Heart right ventricle (tissue), 16 donors: ENCODE measurements at regions not wholly inside any gene's neighbourhood (a gene's known extent, or its start where the extent isn't known, plus 50 kb on each side); places are given as distances from the start of the nearest gene placed in this dataset.
"Not testable (repeated sequence)": the region's sequence is repeated elsewhere in the genome, so short reads cannot be mapped to it uniquely, and the experiment has no call there.

Experiments used
- ATAC-seq, 8 donors: fragments of 200-7000 bp; cut with Tn5 transposase; one replicate each; pipeline ENCODE4 v1.9.1; 2020; ENCODE audit warnings: mild to moderate bottlenecking in 8 of 8, moderate library complexity in 8 of 8, moderate number of reproducible peaks in 1 of 8
- DNase-seq, 2 donors: peaks; one replicate each; pipeline ENCODE4 v3.0.0-alpha.2; 2020
- H3K27ac ChIP-seq, 10 donors: fragments of 200-600 bp; sonication (generic) in 2 of 10; one replicate each; pipeline versions ENCODE4 v1.5.0 to v1.8.0; 2020 to 2022; ENCODE audit warnings: mild to moderate bottlenecking in 3 of 10
- H3K27me3 ChIP-seq, 7 donors: fragments of 200-600 bp; one replicate each; pipeline ENCODE4 v1.8.0; 2021 to 2022; ENCODE audit warnings: mild to moderate bottlenecking in 2 of 7
- H3K36me3 ChIP-seq, 9 donors: fragments of 200-600 bp; sonication (generic) in 1 of 9; one replicate each; pipeline versions ENCODE4 v1.5.0 to v1.8.0; 2020 to 2022; ENCODE audit warnings: mild to moderate bottlenecking in 2 of 9
- H3K4me1 ChIP-seq, 9 donors: fragments of 200-600 bp; sonication (generic) in 1 of 9; one replicate each; pipeline versions ENCODE4 v1.5.0 to v1.8.0; 2020 to 2022; ENCODE audit warnings: mild to moderate bottlenecking in 4 of 9
- H3K4me3 ChIP-seq, 10 donors: fragments of 200-600 bp; sonication (generic) in 2 of 10; one replicate each; pipeline versions ENCODE4 v1.5.0 to v1.8.0; 2020 to 2022; ENCODE audit warnings: mild to moderate bottlenecking in 7 of 10, moderate library complexity in 2 of 10
- H3K9me3 ChIP-seq, 11 donors: fragments of 200-600 bp in 10 of 11; sonication (generic) in 2 of 11; one replicate each; pipeline versions ENCODE4 v1.5.0 to v1.8.0; 2013 to 2022; ENCODE audit warnings: mild to moderate bottlenecking in 2 of 11, control low read depth in 1 of 11, moderate library complexity in 1 of 11
- CTCF ChIP-seq, 9 donors: fragments of 200-600 bp; sonication (generic) in 2 of 9; IDR thresholded peaks; one replicate each; pipeline versions ENCODE4 v1.5.0 to v1.8.0; 2021 to 2022; ENCODE audit warnings: antibody characterized with exemption in 9 of 9, mild to moderate bottlenecking in 5 of 9, moderate library complexity in 1 of 9
- WGBS, 2 donors: extraction: QIAGEN DNeasy Blood & Tissue Kit; methylation state at CpG; one replicate each; pipeline ENCODE4 v1.1.7; 2013; ENCODE audit warnings: inconsistent platforms in 1 of 2; 5-methylcytosine and 5-hydroxymethylcytosine counted together
- intact Hi-C, 10 donors: fragments of 100-400 bp; cut with DNase I; formaldehyde crosslinking; loops; one replicate each; pipeline versions ENCODE4 v1.11.1 to v1.14.2; 2022
- donor health status: Arrhythmogenic right ventricular cardiomyopathy.
- donor health status: ischemic (EF 13 %, LVEDD 7.1; RV severe dilation, severe dysfunction).
- donor health status: healthy with polysubstance abuse.
- donor health status: DM: no; HTN: yes; CAD: no.
- donor health status: DM: no; HTN: no; CAD: no.
- donor health status: ischemic (EF 25% LVEDD 6.9; RV normal size, moderate dysfunction).
- donor health status: ischemic (EF 25% LVEDD 5.7; RV mildly dilated, moderate dysfunction).
- donor health status: healthy.
- donor health status: DM: yes; HTN: yes; CAD: no.
- donor health status: Ischemic cardiomyopathy.
- donor health status: ischemic (EF 35%, LVEDD 5.7; RV mildly dilated, moderate dysfunction).
- donor health status: nonischemic (EF 11% LVEDD 7.7; RV severe dilation, severe dysfunction).
- donor health status: DM: yes; HTN: yes; CAD: no.
- donor health status: PGD.
- donor health status: ischemic (EF 29% LVEDD 5.4; RV normal size, mild dysfunction).
- donor health status: nonischemic (EF 23%, LVEDD 6.1; RV moderate dilation, normal function).

GRCh38 chr22:23433127-23434005 is 146.7 kb downstream of the IGLL1 start:
- TF ChIP-seq CTCF (IDR thresholded peaks at IDR 0.05), result peak in 8 of 9 donors; percentile 24 to 56 (median 40)
- H3K27ac ChIP-seq, H3K36me3 ChIP-seq, DNase-seq, intact Hi-C loops: not testable (repeated sequence)
- peaks cover 0 to 27% (median 18%) of the 10 kb centered on the region in 7 donors for H3K27me3 ChIP-seq
- 21% methylated on average over 32 to 34 of the region's 35 CpGs for WGBS, 2 donors
- peak overlapping the region in 5 of 10 donors; percentile 21 to 31 (median 28) for H3K4me3 ChIP-seq
- peaks cover 0 to 26% (median 8%) of the 10 kb centered on the region in 11 donors for H3K9me3 ChIP-seq
- peak in 7 of 8 donors; percentile 35 to 85 (median 81) for ATAC-seq
- peaks cover 0 to 11% (median 2%) of the 10 kb centered on the region in 9 donors for H3K4me1 ChIP-seq

DNA sequence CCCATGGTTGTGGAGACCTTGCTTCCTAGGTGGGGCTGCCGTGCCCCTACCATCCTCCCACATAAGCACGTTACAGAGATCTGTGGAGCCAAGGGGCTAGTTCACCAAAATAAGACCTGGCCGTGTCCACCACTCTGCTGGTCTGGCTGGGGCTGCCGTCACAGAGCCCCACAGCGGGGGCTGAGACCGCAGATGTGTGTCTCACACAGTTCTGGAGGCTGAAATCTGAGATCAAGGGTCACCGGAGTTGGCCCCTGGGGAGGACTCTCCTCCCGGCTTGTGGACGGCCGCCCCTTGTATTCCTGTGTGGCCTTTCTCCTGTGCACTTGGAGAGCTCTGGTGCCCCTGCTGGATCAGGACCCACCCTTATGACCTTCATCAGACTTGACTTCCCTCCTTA is 147.4 kb downstream of the IGLL1 start:
- H3K4me3 ChIP-seq, H3K36me3 ChIP-seq, intact Hi-C loops, DNase-seq, H3K27ac ChIP-seq: not testable (repeated sequence)
- 60 to 66% methylated on average over 10 of the region's 10 CpGs for WGBS, 2 donors
- peaks cover 0 to 32% (median 13%) of the 10 kb centered on the region in 11 donors for H3K9me3 ChIP-seq
- H3K27me3 ChIP-seq, result peaks cover 0 to 27% (median 18%) of the 10 kb centered on the region in 7 donors
- peaks cover 0 to 11% (median 2%) of the 10 kb centered on the region in 9 donors for H3K4me1 ChIP-seq
- peak in 1 of 8 donors; percentile 6 for ATAC-seq

DNA sequence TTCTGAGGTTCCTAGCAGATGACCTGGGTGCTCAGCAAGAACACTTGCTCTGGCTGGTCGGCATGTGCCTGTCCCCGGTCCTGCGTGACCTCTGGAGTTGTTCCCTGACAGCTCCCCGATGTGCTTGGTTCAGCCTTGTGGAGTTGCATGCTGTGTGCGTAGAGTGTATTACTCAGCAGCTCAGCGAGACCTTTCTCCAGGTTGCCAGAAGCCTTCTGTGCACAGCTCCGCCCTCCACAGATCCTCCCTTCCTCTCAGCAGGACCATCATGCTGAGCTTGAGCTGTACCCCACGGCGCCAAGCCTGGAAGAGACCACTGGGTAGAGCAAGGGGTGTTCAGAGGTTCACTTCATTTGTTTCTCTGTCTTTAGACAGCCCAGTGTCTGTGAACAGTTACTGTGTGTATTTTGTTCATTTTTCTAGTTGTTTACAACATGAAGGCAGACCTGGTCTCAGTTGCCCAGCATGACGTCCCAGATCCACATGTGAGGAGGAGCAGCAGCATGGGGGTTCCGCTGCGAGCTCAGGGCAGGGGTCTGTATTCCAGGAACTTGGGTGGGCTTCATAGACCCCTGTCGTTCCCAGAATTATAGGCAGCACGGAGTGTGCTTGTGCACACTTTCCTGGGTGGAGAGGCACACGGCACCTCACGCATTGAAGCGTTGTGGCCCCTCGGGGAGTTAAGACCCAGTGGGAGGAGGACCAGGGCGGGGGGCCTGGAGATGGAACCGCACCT is 148.6 kb downstream of the IGLL1 start:
- Histone ChIP-seq H3K9me3 (peaks cover 0 to 35% (median 13%) of the 10 kb centered on the region in 11 donors), H3K4me3 (no peak overlapping the region), H3K27ac (no peak overlapping the region), H3K27me3 (peaks cover 0 to 27% (median 18%) of the 10 kb centered on the region in 7 donors), H3K36me3 (no peaks in the 10 kb centered on the region), H3K4me1 (peaks cover 0 to 11% (median 2%) of the 10 kb centered on the region in 9 donors)
- 68 to 73% methylated on average over 20 of the region's 20 CpGs for WGBS, 2 donors
- no peak for TF ChIP-seq CTCF (IDR thresholded peaks at IDR 0.05)
- DNase-seq (no peak), ATAC-seq (peak in 3 of 8 donors; percentile 26 to 65 (median 28))
- intact Hi-C loops, result no loop called here

DNA sequence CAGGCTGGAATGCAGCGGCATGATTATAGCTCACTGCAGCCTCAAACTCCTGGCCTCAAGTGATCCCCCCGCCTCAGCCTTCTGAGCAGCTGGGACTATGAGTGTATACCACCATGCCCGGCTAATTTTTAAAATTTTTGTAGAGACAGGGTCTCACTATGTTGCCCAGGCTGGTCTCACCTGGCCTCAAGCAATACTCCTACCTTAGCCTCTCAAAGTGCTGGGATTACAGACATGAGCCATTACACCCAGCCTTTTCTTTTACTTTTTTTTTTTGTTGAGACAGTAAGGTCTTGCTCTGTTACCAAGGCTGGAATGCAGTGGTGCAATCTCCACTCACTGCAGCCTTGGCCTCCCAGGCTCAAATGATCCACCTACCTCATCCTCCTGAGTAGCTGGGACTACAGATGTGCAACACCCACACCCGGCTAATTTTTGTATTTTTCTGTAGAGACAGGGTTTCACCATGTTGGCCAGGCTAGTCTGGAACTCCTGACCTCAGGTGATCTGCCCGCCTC is 155.5 kb downstream of the IGLL1 start:
- H3K4me3 ChIP-seq, H3K27me3 ChIP-seq, intact Hi-C loops, H3K27ac ChIP-seq, ATAC-seq, H3K4me1 ChIP-seq, H3K36me3 ChIP-seq, DNase-seq: not testable (repeated sequence)
- peaks cover 0 to 22% (median 13%) of the 10 kb centered on the region in 11 donors for H3K9me3 ChIP-seq
- whole genome bisulfite sequencing, 2 donors, result 79 to 90% methylated on average over 5 of the region's 5 CpGs

DNA sequence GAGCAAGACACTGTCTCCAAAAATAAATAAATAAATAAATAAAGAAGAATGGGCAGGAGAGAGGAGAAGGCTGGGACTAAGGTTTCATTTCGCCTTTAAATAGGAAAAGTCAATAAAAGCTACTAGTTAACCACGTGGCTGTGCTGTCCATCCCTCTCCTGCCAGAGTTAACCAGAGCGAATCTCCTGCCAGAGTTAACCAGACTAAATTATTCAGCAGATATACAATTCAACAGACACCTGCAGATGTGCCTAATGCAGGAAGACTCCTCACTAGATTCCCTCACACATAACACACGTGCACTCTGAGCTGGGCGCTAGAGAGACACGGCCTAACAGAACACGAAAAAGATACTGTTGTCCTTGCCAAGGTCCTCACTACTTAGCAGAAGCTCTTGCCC is 156.1 kb downstream of the IGLL1 start:
- intact Hi-C loops, result no loop called here
- DNase-seq, result no peak
- ATAC-seq, result no peak
- Histone ChIP-seq H3K36me3 (no peaks in the 10 kb centered on the region), H3K9me3 (peaks cover 0 to 17% (median 7%) of the 10 kb centered on the region in 11 donors), H3K27ac (no peak overlapping the region), H3K4me1 (no peaks in the 10 kb centered on the region), H3K4me3 (no peak overlapping the region), H3K27me3 (no peaks in the 10 kb centered on the region)
- 82 to 86% methylated on average over 7 of the region's 7 CpGs for WGBS, 2 donors
- no peak for TF ChIP-seq CTCF (IDR thresholded peaks at IDR 0.05)

DNA sequence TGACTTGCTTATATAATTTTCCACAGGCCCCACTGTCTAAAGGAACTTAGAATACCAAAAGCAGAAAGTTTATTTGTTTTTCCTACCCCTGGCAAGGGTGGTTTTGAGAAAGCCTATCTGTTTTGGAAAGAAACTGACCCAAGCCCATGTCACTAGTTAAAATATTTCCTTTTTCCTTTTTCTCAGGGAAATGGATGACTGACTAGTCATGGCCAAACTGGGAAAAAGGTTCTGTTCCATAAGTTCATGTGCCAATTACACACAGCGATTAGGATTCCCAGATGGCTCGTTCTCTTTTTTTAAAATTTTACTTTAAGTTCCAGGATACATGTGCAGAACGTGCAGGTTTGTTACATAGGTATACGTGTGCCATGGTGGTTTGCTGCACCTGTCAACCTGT is 157.8 kb downstream of the IGLL1 start:
- H3K4me3 ChIP-seq, intact Hi-C loops, H3K9me3 ChIP-seq, H3K27me3 ChIP-seq, H3K36me3 ChIP-seq, ATAC-seq, H3K4me1 ChIP-seq, H3K27ac ChIP-seq, DNase-seq: not testable (repeated sequence)
- 70 to 91% methylated on average over 4 of the region's 4 CpGs for WGBS, 2 donors

DNA sequence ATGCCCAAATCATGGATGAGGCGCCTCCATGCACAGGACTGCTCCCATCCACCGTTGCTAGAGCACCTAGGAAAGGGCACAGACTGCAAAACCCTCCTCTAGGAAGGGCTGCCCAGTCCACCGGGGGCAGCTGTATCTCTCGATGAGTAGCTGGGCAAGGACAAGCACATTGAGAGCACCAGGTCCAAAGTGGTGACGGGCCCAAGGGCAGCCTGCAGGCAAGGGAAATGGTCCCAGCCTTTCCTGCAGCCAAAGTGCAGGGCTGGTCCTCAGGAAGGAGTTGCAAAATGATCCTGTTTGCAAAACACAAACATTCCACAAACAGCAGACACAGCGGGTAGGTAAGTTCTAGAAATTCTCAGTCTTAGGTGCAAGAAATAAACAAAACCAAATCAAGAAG is 158.8 kb downstream of the IGLL1 start:
- 80% methylated on average over 6 of the region's 6 CpGs for WGBS, 2 donors
- H3K36me3 ChIP-seq, H3K4me1 ChIP-seq, H3K4me3 ChIP-seq, DNase-seq, intact Hi-C loops, H3K27ac ChIP-seq, H3K9me3 ChIP-seq: not testable (repeated sequence)
- H3K27me3 ChIP-seq, result peaks cover 0 to 17% (median 0%) of the 10 kb centered on the region in 7 donors
- ATAC-seq, result peak in 1 of 8 donors; percentile 22
